Urothelium cell line (cell line): ENCODE measurements at regions not wholly inside any gene's neighbourhood (a gene's known extent, or its start where the extent isn't known, plus 50 kb on each side); places are given as distances from the start of the nearest gene placed in this dataset.

Experiments used
- DNase-seq: peaks from one replicate; pipeline ENCODE4 v3.0.0; 2011; ENCODE audit warnings: low spot score, mixed read lengths
- FAIRE-seq: peaks from 2 replicates; lab custom pipeline; 2011; peaks lifted over from hg19 to GRCh38; lab: Jason Lieb, UNC

DNA sequence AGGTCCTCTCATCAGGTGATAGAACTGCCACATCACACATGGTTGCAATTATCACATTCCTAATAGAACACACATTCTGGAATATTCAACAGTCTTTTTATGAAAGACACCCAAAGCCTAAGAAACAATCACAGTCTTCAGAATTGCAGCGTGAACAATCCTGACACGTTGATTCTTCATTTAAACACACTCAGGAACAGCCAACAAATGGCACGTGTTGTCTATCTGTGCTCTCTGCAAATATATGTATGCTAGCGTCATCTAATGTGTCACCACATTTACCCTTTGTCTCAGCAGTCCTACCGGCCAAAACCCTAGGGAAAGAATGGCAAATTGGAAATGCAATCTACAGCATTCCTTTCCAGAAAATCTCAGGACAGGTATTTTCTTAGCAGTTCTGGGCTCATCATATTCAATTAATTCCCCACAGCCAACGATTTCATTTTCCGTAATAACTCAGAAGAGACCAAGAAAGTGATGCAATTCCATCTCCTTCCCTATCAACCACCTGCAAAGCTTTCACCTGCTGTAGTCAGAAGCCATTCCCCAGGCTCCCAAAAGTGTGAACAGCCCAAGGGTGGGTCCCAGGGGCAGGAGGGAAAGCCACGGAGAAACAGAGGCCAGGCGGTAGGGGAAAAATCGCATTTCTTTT lies 280.3 kb upstream of the JARID2 start:
- FAIRE-seq, result no peak
- DNase-seq, result no peak

DNA sequence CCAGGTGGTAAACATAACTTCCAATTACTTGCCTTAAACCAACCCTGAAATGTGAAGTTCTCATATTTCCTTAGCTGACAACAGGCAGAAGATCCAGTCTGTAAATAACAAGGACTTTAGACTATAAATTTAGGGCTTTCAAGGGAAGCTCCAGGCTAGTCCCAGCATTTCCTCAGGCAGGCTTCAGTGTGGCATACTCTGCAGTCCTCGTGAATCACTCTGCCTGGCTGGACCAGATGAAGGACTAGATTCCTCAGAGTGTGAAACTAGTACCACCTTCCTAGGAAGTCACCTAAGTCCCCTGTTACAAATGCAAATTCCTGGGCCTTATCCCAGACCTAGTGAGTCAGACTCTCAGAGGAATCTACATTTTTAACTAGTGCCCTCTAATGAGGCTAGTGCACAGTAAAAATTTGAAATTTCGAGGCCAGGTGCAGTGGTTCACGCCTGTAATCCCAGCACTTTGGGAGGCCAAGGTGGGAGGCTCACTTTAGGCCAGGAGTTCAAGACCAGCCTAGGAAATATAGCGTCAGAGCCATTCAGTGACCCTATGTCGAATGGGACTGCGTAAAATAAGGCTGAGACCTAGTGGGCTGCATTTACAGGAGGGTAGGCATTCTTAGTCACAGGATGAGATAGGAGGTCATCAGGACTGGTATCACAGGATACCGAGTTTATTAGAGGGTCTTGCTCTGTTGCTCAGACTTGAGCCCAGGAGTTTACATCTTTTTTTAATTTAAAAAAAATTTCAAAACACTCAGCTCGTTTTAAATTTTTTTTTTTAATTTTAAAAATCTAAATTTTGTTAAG lies 279.6 kb upstream of the JARID2 start:
- no peak for FAIRE-seq

GRCh38 chr6:14966906-14967711 lies 278.8 kb upstream of the JARID2 start:
- no peak for DNase-seq

More for the DNA sequence above, 279.6 kb upstream of the JARID2 start:
- no peak for DNase-seq

GRCh38 chr6:14968056-14968637 lies 277.7 kb upstream of the JARID2 start:
- DNase-seq (no peak), FAIRE-seq (no peak)

More at GRCh38 chr6:14966906-14967711, 278.8 kb upstream of the JARID2 start:
- FAIRE-seq, result no peak

DNA sequence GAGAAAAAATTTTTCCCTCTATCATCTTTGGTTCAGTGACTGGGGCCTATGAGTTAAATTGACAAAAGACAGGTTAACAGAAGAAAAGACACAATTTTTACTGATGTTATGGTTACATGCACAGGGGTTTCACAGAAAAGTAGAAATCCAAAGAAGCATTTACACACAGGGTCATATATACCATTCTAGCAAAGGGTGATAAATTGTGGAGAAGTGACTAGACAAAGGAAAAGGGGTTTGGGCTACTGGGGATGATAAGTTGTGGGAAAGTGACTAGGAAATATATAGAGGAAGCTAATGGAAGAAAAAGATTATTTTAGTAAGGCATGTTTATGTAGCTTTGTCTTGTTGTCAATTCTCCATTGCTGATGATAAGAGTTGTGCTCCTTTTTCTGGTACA lies 276.7 kb upstream of the JARID2 start:
- FAIRE-seq, result no peak

GRCh38 chr6:14972379-14973067 lies 273.3 kb upstream of the JARID2 start:
- no peak for DNase-seq
- FAIRE-seq, result no peak

More for the DNA sequence above, 276.7 kb upstream of the JARID2 start:
- DNase-seq, result no peak

- FAIRE-seq, result no peak
- no peak for DNase-seq
Observed at GRCh38 chr6:14974372-14974771, 271.5 kb upstream of the JARID2 start.

- FAIRE-seq (no peak), DNase-seq (no peak)
Observed at GRCh38 chr6:14974792-14975470, 270.9 kb upstream of the JARID2 start.

DNA sequence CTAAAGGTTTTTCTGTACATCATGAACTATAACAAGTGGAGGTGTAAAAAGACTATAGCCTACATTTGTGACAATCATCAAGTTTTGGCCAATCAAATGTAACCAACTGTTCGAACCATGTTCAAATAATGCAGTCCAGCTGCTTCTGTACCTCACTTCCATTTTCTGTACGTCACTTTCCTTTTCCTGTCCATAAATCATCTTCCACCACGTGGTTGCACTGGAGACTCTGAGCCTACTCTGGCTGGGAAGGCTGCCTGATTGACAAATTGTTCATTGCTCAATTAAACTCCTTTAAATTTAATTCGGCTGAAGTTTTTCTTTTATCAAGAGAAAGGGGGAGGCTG lies 270.4 kb upstream of the JARID2 start:
- no peak for FAIRE-seq
- DNase-seq, result no peak

GRCh38 chr6:14977747-14978382 lies 268.0 kb upstream of the JARID2 start:
- FAIRE-seq (no peak), DNase-seq (no peak)

GRCh38 chr6:14981960-14982359 lies 263.9 kb upstream of the JARID2 start:
- DNase-seq (no peak), FAIRE-seq (no peak)

- DNase-seq, result no peak
- FAIRE-seq, result no peak
Observed at GRCh38 chr6:14983599-14984518, 262.0 kb upstream of the JARID2 start.

GRCh38 chr6:14984519-14984853 lies 261.4 kb upstream of the JARID2 start:
- no peak for FAIRE-seq
- no peak for DNase-seq

GRCh38 chr6:14985366-14985765 lies 260.5 kb upstream of the JARID2 start:
- FAIRE-seq (no peak), DNase-seq (no peak)

DNA sequence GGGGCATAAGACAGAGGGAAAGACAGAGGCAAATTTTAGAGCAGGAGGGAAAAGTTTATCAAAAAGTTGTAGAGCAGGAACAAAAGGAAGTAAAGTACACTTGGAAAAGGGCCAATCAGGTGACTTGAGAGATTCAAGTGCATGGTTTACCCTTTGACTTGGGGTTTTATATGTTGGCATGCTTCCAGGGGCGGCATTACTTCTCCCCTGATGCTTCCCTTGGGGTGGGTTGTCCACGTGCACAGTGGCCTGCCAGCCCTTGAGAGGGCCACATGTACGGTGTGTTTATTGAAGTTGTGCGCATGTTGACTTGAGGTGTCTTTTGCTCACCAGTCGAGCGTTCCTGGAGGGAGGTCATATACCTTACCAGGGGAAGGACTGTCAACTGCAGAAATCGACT lies 259.5 kb upstream of the JARID2 start:
- FAIRE-seq, result no peak
- DNase-seq, result no peak

DNA sequence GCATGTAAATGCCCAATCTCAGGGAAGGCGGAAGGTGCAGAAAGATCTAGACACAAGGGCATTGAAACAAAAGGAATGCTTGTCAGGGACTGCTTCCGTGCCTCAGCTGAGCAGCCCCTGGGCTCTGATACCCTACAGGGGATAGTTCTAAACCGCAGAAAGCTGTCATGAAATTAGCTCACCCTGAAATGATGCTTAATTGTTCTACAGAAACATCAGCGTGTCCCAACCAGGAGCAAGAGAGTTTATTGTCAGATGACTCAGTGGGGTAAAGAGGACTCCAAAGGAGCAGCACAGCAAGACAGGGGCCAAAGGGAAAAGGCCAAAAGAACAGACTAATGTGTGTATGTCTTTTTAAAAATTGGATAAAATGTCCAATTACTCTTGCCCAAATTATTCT lies 258.4 kb upstream of the JARID2 start:
- no peak for FAIRE-seq

DNA sequence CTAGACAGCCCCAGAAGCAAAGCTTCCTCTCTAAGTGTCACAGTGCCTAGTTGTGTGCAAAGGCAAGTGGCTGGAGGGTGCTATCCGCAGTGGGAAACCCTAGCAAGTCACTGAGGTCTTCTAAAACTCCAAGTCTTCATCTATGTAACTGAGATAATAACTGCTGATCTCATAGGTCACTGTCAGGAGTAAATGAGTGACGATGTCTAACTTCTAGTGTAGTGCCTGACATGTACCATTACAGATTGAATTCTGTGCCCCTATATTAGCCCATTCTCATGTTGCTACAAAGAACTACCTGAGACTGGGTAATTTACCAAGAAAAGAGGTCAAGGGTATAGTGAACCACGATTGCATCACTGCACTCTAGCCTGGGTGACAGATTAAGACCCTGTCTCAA lies 253.5 kb upstream of the JARID2 start:
- FAIRE-seq (no peak), DNase-seq (no peak)

More for the DNA sequence above, 258.4 kb upstream of the JARID2 start:
- no peak for DNase-seq

DNA sequence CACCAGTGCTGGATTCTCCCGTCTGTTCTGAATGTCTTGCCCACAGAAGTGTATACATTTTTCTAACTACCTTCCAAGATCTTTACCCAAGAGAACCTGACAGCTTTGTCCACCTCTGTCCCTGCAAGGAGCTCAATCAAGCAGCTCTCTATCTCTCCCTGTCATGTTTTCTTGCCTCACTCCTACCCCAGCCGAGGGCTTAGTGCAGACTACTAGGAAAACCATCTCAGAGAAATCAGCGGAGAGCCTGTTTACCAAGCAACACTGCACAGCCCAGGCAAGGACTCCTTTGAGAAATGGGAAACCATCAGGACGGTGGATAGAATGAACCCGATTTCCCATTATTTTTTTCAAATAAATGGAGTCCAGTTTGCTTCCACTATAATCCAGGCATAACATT lies 250.7 kb upstream of the JARID2 start:
- DNase-seq (no peak), FAIRE-seq (no peak)
